ENCODE measurements at regions not wholly inside any gene's neighbourhood (a gene's known extent, or its start where the extent isn't known, plus 50 kb on each side); places are given as distances from the start of the nearest gene placed in this dataset.

GRCh38 chr7:54810401-54810800 is 51.4 kb upstream of the SEC61G start:
- no peaks in the 10 kb centered on the region for H3K9me3 Mint-ChIP-seq (ENCODE audit: low read depth)
- ATAC-seq, result no peak
- H3K27me3 Mint-ChIP-seq, result no peaks in the 10 kb centered on the region
- DNase-seq, result no peak
- CTCF ChIA-PET, result no interaction called here
- no peak overlapping the region for H3K4me3 Mint-ChIP-seq
- no peaks in the 10 kb centered on the region for H3K4me1 Mint-ChIP-seq
- H3K36me3 Mint-ChIP-seq, result no peaks in the 10 kb centered on the region
- H3K27ac Mint-ChIP-seq, result no peak overlapping the region

GRCh38 chr7:54811041-54811845 is 52.2 kb upstream of the SEC61G start:
- H3K27ac Mint-ChIP-seq, result no peak overlapping the region
- H3K9me3 Mint-ChIP-seq (ENCODE audit: low read depth), result no peaks in the 10 kb centered on the region
- no peaks in the 10 kb centered on the region for H3K27me3 Mint-ChIP-seq
- DNase-seq, result no peak
- CTCF ChIA-PET, result no interaction called here
- no peaks in the 10 kb centered on the region for H3K4me1 Mint-ChIP-seq
- H3K36me3 Mint-ChIP-seq, result no peaks in the 10 kb centered on the region
- H3K4me3 Mint-ChIP-seq, result no peak overlapping the region
- ATAC-seq, result no peak

DNA sequence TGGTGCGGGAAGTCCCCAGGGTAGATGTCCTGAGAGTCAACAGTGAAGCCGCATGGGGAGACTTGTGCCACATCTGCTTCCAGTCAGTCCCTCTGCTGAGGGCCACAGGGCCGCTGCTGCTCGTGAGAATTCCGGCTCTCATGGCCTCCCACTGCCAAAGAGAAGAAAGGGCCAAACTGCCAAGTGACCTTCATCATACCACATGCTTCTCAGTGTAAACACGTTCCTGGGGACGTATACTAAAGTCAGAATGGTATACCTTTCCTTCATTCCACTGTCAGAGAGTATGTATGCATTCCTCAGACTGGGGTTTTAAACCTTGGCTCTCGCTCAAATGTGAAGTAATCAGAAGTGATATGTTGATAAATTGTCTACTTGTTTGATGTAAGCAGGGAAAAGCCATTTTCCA is 52.8 kb upstream of the SEC61G start:
- no peaks in the 10 kb centered on the region for H3K36me3 Mint-ChIP-seq
- no peaks in the 10 kb centered on the region for H3K4me1 Mint-ChIP-seq
- CTCF ChIA-PET, result no interaction called here
- H3K27me3 Mint-ChIP-seq, result peaks cover under 1% of the 10 kb centered on the region
- ATAC-seq (no peak), DNase-seq (no peak)
- no peaks in the 10 kb centered on the region for H3K9me3 Mint-ChIP-seq (ENCODE audit: low read depth)
- no peak overlapping the region for H3K27ac Mint-ChIP-seq
- no peak overlapping the region for H3K4me3 Mint-ChIP-seq

DNA sequence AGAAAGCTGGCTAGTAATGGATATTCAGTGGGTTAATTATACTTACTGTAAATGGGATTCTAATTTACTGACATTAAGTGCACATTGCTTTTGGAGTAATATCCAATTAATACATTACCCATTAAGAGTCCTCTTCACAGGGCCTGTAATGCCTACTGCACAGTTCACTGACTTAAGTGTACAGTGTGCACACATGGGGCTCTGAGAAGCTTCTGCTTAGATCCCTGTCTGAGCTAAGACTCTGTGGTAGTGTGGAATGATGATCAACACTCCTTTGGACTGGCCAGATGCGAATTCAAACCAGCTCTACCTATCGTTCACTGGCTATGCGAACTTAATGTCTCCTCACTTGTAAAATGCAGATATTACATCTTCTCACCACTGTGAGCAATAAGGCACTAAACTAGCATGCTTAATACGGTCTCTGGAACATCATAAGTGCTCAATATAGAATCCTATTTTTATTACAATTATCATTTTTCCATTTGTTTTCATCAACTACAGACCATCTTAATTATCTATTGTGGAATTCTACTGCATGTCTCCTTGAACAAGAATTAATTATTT is 53.8 kb upstream of the SEC61G start:
- CTCF ChIA-PET, result no interaction called here
- H3K36me3 Mint-ChIP-seq, result no peaks in the 10 kb centered on the region
- H3K4me3 Mint-ChIP-seq, result no peak overlapping the region
- H3K27me3 Mint-ChIP-seq, result peaks cover 6% of the 10 kb centered on the region
- H3K9me3 Mint-ChIP-seq (ENCODE audit: low read depth), result no peaks in the 10 kb centered on the region
- no peak for DNase-seq
- H3K4me1 Mint-ChIP-seq, result no peaks in the 10 kb centered on the region
- ATAC-seq, result no peak
- H3K27ac Mint-ChIP-seq, result no peak overlapping the region

GRCh38 chr7:54813398-54813797 is 54.4 kb upstream of the SEC61G start:
- H3K27ac Mint-ChIP-seq, result no peak overlapping the region
- no peak for DNase-seq
- H3K27me3 Mint-ChIP-seq, result peaks cover 6% of the 10 kb centered on the region
- CTCF ChIA-PET, result no interaction called here
- H3K4me1 Mint-ChIP-seq, result no peaks in the 10 kb centered on the region
- no peaks in the 10 kb centered on the region for H3K36me3 Mint-ChIP-seq
- H3K9me3 Mint-ChIP-seq (ENCODE audit: low read depth), result no peaks in the 10 kb centered on the region
- H3K4me3 Mint-ChIP-seq, result no peak overlapping the region
- ATAC-seq, result no peak

DNA sequence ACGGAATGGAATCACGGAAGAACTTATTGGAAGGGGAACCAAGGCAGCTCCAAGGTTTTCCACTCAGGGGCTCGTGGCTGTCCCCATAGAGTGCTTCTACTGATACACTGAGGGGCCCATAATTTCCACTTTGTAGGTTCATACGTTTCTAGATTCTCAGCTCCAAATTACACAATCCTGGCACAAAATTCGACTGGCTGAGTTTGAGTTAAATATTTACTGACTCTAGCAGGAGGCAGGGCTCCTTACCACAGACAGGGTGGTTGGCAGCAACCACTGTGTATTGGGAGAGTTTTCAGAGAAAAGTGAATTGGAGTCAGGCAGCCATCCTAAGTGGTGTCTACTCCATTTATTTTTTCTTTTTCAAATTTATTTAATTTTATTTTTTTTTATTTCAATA is 55.4 kb upstream of the SEC61G start:
- DNase-seq (no peak), ATAC-seq (no peak)
- Mint-ChIP-seq H3K9me3 (ENCODE audit: low read depth) (no peaks in the 10 kb centered on the region), H3K4me3 (no peak overlapping the region), H3K36me3 (no peaks in the 10 kb centered on the region), H3K27ac (no peak overlapping the region), H3K27me3 (peaks cover 6% of the 10 kb centered on the region), H3K4me1 (no peaks in the 10 kb centered on the region)
- CTCF ChIA-PET, result no interaction called here

DNA sequence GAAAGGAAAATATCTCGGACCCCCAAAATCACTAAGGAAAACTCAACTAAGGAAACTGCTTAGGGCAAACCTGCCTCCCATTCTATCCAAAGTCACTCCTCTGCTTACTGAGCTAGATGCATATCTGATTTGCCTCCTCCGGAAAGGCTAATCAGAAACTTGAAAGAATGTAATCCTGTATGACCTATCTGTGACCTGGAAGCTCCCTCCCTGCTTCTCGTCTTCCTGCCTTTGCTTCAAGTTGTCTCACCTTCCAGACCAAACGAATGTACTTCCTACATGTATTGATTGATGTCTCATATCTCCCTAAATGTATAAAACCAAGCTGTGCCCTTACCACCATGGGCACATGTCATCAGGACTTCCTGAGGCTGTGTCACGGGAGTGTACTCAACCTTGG is 58.1 kb upstream of the SEC61G start:
- Mint-ChIP-seq H3K36me3 (no peaks in the 10 kb centered on the region), H3K9me3 (ENCODE audit: low read depth) (no peaks in the 10 kb centered on the region), H3K4me1 (no peaks in the 10 kb centered on the region), H3K4me3 (no peak overlapping the region), H3K27ac (no peak overlapping the region), H3K27me3 (peaks cover 6% of the 10 kb centered on the region)
- ATAC-seq (no peak), DNase-seq (no peak)
- CTCF ChIA-PET, result interaction anchor here (0.8 kb wide), 1 partner anchor 44 kb away, joined by 3 read pairs; no protein-coding TSS in a partner anchor

DNA sequence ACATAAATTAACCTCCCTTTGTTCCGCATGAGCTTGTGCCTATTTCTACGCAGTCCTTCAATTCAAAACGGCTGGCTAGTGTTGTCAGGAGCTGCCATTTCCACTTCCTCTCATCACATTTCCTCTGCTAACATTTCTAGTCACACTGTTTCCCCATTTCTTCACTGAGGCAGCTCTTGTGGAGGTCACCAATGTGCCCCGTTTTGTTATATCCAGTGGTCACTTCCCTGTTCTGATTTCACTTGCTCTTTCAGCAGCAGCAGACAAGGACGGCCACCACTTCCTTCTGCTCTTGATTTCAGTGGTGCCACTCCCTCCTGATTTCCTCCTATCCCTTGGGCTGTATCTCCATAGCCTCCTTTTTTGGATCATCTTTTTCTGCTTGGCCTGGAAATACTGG is 64.8 kb upstream of the SEC61G start:
- CTCF ChIA-PET, result no interaction called here
- no peaks in the 10 kb centered on the region for H3K9me3 Mint-ChIP-seq (ENCODE audit: low read depth)
- no peaks in the 10 kb centered on the region for H3K36me3 Mint-ChIP-seq

GRCh38 chr7:54824655-54825054 is 65.6 kb upstream of the SEC61G start:
- no peak overlapping the region for H3K27ac Mint-ChIP-seq
- no peak for DNase-seq
- no peak overlapping the region for H3K4me3 Mint-ChIP-seq
- H3K27me3 Mint-ChIP-seq, result peaks cover 10% of the 10 kb centered on the region
- ATAC-seq, result no peak
- no peaks in the 10 kb centered on the region for H3K9me3 Mint-ChIP-seq (ENCODE audit: low read depth)
- H3K36me3 Mint-ChIP-seq, result no peaks in the 10 kb centered on the region
- H3K4me1 Mint-ChIP-seq, result peaks cover 1% of the 10 kb centered on the region
- CTCF ChIA-PET, result no interaction called here

More for the DNA sequence above, 64.8 kb upstream of the SEC61G start:
- H3K27me3 Mint-ChIP-seq, result peaks cover 10% of the 10 kb centered on the region
- DNase-seq (no peak), ATAC-seq (no peak)
- H3K4me3 Mint-ChIP-seq, result no peak overlapping the region
- H3K4me1 Mint-ChIP-seq, result peaks cover 1% of the 10 kb centered on the region
- H3K27ac Mint-ChIP-seq, result no peak overlapping the region

DNA sequence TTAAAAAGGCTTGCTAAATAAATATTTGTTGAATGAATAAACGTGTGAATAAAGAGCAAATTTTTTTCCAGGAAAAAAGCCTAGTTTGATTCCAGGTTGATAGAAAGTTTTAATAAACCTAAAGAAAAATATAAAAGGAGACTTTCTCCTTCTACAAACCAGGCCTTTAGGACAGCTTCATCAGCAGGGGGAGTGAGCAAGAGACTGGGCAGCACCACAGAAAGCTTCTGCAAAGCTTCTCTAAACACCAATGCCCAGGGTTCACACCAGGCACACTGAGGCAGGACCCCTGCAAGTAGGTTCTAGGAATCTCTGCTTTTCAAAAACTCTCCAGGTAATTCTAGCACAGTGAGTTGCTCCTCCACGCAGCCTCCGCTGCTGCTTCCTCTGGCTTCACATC is 66.4 kb upstream of the SEC61G start:
- no peaks in the 10 kb centered on the region for H3K36me3 Mint-ChIP-seq
- peaks cover 10% of the 10 kb centered on the region for H3K27me3 Mint-ChIP-seq
- ATAC-seq (no peak), DNase-seq (no peak)
- CTCF ChIA-PET, result no interaction called here
- H3K4me1 Mint-ChIP-seq, result peaks cover 1% of the 10 kb centered on the region
- no peak overlapping the region for H3K27ac Mint-ChIP-seq
- no peak overlapping the region for H3K4me3 Mint-ChIP-seq
- no peaks in the 10 kb centered on the region for H3K9me3 Mint-ChIP-seq (ENCODE audit: low read depth)

DNA sequence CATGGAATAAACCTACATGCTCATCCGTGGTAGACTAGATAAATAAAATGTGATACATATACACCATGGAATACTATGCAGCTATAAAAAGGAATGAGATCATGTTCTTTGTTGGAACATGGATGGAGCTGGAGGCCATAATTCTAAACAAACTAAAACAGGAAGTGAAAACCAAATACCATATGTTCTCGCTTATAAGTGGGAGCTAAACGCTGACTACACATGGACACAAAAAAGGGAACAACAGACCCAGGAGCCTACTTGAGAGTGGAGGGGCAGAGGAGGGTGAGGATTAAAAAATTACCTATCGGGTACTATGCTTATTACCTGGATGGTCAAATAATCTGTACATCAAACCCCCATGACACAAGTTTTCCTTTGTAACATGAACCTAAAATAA is 68.7 kb upstream of the SEC61G start:
- H3K4me3 Mint-ChIP-seq, result no peak overlapping the region
- DNase-seq (no peak), ATAC-seq (no peak)
- CTCF ChIA-PET, result no interaction called here
- H3K9me3 Mint-ChIP-seq (ENCODE audit: low read depth), result no peaks in the 10 kb centered on the region
- H3K4me1 Mint-ChIP-seq, result peaks cover 1% of the 10 kb centered on the region
- peaks cover 10% of the 10 kb centered on the region for H3K27me3 Mint-ChIP-seq
- H3K27ac Mint-ChIP-seq, result no peak overlapping the region
- H3K36me3 Mint-ChIP-seq, result no peaks in the 10 kb centered on the region

DNA sequence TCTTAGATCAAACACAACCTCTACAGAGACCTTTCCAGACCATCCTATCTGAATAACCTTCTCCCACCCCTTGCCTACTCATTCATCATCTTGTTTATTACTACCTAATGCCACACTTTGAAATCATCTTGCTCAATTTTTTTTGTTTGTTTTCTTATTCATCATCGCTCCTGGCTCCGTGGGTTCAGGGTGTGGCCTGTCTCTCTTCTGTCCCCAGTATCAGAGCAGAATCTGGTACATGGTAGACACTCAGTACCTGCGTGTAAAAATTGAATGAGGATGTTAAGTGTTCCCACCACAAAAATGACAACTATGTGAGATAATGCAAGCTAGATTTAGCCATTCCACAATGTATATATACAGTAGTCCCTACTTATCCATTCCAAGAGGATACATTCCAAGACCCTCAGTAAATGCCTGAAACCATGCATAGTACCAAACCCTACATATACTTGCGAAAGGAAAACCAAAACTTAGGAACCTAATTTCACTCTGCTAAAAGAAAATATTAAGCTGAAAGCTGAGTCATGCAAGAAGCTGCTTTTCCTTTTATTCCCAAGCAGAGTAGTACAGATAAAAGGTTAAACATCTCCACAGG is 72.1 kb upstream of the SEC61G start:
- Mint-ChIP-seq H3K27ac (no peak overlapping the region), H3K4me1 (no peaks in the 10 kb centered on the region), H3K4me3 (no peak overlapping the region), H3K27me3 (no peaks in the 10 kb centered on the region), H3K36me3 (no peaks in the 10 kb centered on the region), H3K9me3 (ENCODE audit: low read depth) (peaks cover 3% of the 10 kb centered on the region)
- ATAC-seq (no peak), DNase-seq (no peak)
- CTCF ChIA-PET, result no interaction called here

DNA sequence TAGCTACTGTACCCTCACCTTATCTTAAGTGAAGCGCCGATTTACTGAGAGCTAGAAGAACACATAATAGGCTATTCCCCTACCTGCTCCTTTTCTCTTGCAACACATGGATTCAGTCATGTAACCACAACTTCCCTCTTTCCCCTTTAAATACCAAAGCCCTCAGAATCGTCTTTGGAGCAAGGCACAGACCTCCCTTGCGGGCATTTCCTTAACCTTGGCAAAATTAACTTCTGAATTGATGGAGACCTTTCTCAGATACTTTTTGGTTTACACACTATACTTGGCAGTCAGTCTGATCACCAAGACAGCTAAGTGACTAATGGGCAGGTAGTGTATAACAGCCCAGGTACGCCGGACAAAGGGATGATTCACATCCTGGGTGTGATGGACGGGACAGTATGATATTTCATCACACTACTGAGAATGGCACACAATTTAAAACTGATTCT is 72.7 kb upstream of the SEC61G start:
- Mint-ChIP-seq H3K36me3 (no peaks in the 10 kb centered on the region), H3K4me3 (no peak overlapping the region), H3K27ac (no peak overlapping the region), H3K4me1 (no peaks in the 10 kb centered on the region), H3K9me3 (ENCODE audit: low read depth) (peaks cover 3% of the 10 kb centered on the region), H3K27me3 (no peaks in the 10 kb centered on the region)
- CTCF ChIA-PET, result no interaction called here
- DNase-seq, result no peak
- no peak for ATAC-seq

DNA sequence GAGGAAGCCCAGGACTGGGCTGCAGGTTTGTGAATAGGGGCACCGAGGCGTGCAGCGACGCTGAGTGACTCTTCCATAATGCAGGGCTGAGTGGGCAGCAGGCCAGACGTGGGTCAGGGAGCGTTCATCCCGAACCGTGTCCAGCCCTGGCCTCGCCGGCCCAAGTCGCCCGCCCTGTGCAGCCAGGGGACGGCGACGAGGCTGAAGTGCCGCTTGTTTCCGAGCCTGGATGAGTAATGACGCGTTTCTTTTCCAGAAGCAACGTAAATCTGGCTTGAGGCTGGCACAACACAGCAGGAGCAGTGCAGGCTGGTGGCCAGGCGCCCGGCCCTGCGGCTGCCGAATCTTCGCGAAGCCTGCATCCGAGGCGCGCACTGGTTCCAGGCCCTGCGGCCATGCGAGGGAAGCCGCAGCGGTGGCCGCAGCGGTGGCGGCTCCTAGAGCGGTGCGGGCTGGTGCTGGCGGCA is 74.0 kb upstream of the SEC61G start:
- peaks cover 3% of the 10 kb centered on the region for H3K9me3 Mint-ChIP-seq (ENCODE audit: low read depth)
- CTCF ChIA-PET, result no interaction called here
- H3K36me3 Mint-ChIP-seq, result no peaks in the 10 kb centered on the region
- no peaks in the 10 kb centered on the region for H3K4me1 Mint-ChIP-seq
- no peak for DNase-seq
- H3K27me3 Mint-ChIP-seq, result no peaks in the 10 kb centered on the region
- no peak overlapping the region for H3K27ac Mint-ChIP-seq
- no peak overlapping the region for H3K4me3 Mint-ChIP-seq
- no peak for ATAC-seq
